Breast epithelium (tissue), 3 donors: ENCODE measurements at regions not wholly inside any gene's neighbourhood (a gene's known extent, or its start where the extent isn't known, plus 50 kb on each side); places are given as distances from the start of the nearest gene placed in this dataset.

Source experiments
- POLR2A ChIP-seq: fragments of 450-650 bp; IDR thresholded peaks from one replicate; pipeline ENCODE4 v1.6.1; 2016; ENCODE audit warnings: antibody characterized with exemption, mild to moderate bottlenecking, moderate library complexity
- TF ChIP-seq, protein P1 (sequence below), 3 donors: fragments of 450-650 bp; IDR thresholded peaks; one replicate each; pipeline ENCODE4 v1.5.1; 2016 to 2017; ENCODE audit warnings: antibody characterized with exemption in 3 of 3, mild to moderate bottlenecking in 3 of 3, moderate library complexity in 3 of 3

DNA sequence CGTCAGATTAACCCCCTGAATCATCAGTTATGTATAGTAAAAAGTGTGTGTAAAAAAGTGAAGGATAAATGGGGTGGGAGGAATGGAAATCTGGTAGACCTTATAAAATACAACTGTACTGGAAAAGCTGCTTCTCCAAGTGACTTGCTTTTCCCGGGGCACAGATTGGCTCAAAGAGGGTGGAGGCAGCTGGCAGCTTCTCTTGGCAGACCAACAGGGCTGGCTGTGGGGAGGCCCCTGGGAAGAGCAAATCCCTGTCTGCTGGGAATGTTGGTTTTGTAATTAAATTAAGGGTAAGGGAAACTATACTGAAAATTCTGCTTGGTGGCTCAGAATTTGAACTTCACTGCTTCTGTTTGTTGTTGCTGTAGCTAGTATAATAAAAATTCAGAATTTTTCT is 154.2 kb upstream of the DLX2 start:
- TF ChIP-seq, protein P1, sequence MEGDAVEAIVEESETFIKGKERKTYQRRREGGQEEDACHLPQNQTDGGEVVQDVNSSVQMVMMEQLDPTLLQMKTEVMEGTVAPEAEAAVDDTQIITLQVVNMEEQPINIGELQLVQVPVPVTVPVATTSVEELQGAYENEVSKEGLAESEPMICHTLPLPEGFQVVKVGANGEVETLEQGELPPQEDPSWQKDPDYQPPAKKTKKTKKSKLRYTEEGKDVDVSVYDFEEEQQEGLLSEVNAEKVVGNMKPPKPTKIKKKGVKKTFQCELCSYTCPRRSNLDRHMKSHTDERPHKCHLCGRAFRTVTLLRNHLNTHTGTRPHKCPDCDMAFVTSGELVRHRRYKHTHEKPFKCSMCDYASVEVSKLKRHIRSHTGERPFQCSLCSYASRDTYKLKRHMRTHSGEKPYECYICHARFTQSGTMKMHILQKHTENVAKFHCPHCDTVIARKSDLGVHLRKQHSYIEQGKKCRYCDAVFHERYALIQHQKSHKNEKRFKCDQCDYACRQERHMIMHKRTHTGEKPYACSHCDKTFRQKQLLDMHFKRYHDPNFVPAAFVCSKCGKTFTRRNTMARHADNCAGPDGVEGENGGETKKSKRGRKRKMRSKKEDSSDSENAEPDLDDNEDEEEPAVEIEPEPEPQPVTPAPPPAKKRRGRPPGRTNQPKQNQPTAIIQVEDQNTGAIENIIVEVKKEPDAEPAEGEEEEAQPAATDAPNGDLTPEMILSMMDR (IDR thresholded peaks at IDR 0.05), result no peak
- TF ChIP-seq POLR2A, result no peak
